Osteoblast (primary cell): ENCODE measurements at regions not wholly inside any gene's neighbourhood (a gene's known extent, or its start where the extent isn't known, plus 50 kb on each side); places are given as distances from the start of the nearest gene placed in this dataset.

Experiments
- DNase-seq: peaks from one replicate; pipeline ENCODE4 v3.0.0; 2011; ENCODE audit warnings: low spot score, mixed read lengths; ENCODE audit not compliant: insufficient read length; ENCODE audit errors: missing footprints
- H2AFZ ChIP-seq: 2 replicates; pipeline ENCODE4 v1.6.0; 2011; ENCODE audit warnings: mild to moderate bottlenecking, low read length
- H3K27ac ChIP-seq: 2 replicates; pipeline ENCODE4 v1.5.1; 2011; ENCODE audit warnings: mild to moderate bottlenecking, low read depth, low read length, moderate library complexity
- H3K27me3 ChIP-seq: 2 replicates; pipeline ENCODE4 v1.6.0; 2012; ENCODE audit warnings: mild to moderate bottlenecking, control low read depth, inconsistent platforms, low read length, moderate library complexity; ENCODE audit not compliant: insufficient read depth
- H3K36me3 ChIP-seq: 2 replicates; pipeline ENCODE4 v1.5.1; 2011; ENCODE audit warnings: mild to moderate bottlenecking, low read length, control low read depth, moderate library complexity; ENCODE audit not compliant: insufficient read depth
- H3K4me1 ChIP-seq: 2 replicates; pipeline ENCODE4 v1.5.1; 2011; ENCODE audit warnings: mild to moderate bottlenecking, low read length, control low read depth, moderate library complexity; ENCODE audit not compliant: insufficient read depth
- H3K4me2 ChIP-seq: 2 replicates; pipeline ENCODE4 v1.6.0; 2011; ENCODE audit warnings: mild to moderate bottlenecking, low read length; ENCODE audit not compliant: insufficient read depth
- H3K4me3 ChIP-seq: fragments of 200-600 bp; sonication (generic); 3 replicates; pipeline ENCODE4 v1.5.1; 2012; ENCODE audit warnings: mild to moderate bottlenecking, low read length, inconsistent platforms; ENCODE audit not compliant: insufficient read depth
- H3K79me2 ChIP-seq: 2 replicates; pipeline ENCODE4 v1.6.0; 2012; ENCODE audit warnings: mild to moderate bottlenecking, low read length, control low read depth, inconsistent platforms; ENCODE audit not compliant: insufficient read depth
- H3K9me3 ChIP-seq: 2 replicates; pipeline ENCODE4 v1.5.1; 2011; ENCODE audit warnings: low read depth, low read length, control low read depth
- H4K20me1 ChIP-seq: 2 replicates; pipeline ENCODE4 v1.6.0; 2012; ENCODE audit warnings: mild to moderate bottlenecking, low read length, control low read depth; ENCODE audit not compliant: insufficient read depth
- CTCF ChIP-seq: IDR thresholded peaks from 2 replicates; pipeline ENCODE4 v1.5.1; 2011; ENCODE audit warnings: mild to moderate bottlenecking, low read depth, low read length, moderate library complexity; ENCODE audit errors: extremely low read depth

- DNase-seq = no peak
- no peaks in the 10 kb centered on the region for H3K79me2 ChIP-seq
- no peak for TF ChIP-seq CTCF
- H3K4me3 ChIP-seq = no peak overlapping the region
- peaks cover 2% of the 10 kb centered on the region for H3K9me3 ChIP-seq
- no peaks in the 10 kb centered on the region for H4K20me1 ChIP-seq
- H3K27me3 ChIP-seq = no peaks in the 10 kb centered on the region
- H3K36me3 ChIP-seq = no peaks in the 10 kb centered on the region
- no peak overlapping the region for H3K27ac ChIP-seq
- H2AFZ ChIP-seq = no peak overlapping the region
- H3K4me1 ChIP-seq = no peaks in the 10 kb centered on the region
- no peak overlapping the region for H3K4me2 ChIP-seq
Measured at GRCh38 chr16:6279286-6279685, 1053.4 kb upstream of the RBFOX1 start.

GRCh38 chr16:6274351-6274750 is 1058.3 kb upstream of the RBFOX1 start:
- Histone ChIP-seq H3K27ac (no peak overlapping the region), H3K4me3 (no peak overlapping the region), H3K4me1 (no peaks in the 10 kb centered on the region), H3K36me3 (no peaks in the 10 kb centered on the region), H4K20me1 (no peaks in the 10 kb centered on the region), H2AFZ (no peak overlapping the region), H3K79me2 (no peaks in the 10 kb centered on the region), H3K9me3 (no peaks in the 10 kb centered on the region), H3K4me2 (no peak overlapping the region), H3K27me3 (no peaks in the 10 kb centered on the region)
- no peak for DNase-seq
- TF ChIP-seq CTCF = no peak

GRCh38 chr16:6267682-6268081 is 1065.0 kb upstream of the RBFOX1 start:
- H3K36me3 ChIP-seq = no peaks in the 10 kb centered on the region
- H3K9me3 ChIP-seq = peaks cover 3% of the 10 kb centered on the region
- TF ChIP-seq CTCF = no peak
- no peak overlapping the region for H3K4me2 ChIP-seq
- no peaks in the 10 kb centered on the region for H4K20me1 ChIP-seq
- no peak overlapping the region for H2AFZ ChIP-seq
- H3K27me3 ChIP-seq = no peaks in the 10 kb centered on the region
- no peaks in the 10 kb centered on the region for H3K4me1 ChIP-seq
- DNase-seq = no peak
- H3K4me3 ChIP-seq = no peak overlapping the region
- H3K27ac ChIP-seq = no peak overlapping the region
- no peaks in the 10 kb centered on the region for H3K79me2 ChIP-seq

GRCh38 chr16:6266703-6267102 is 1065.9 kb upstream of the RBFOX1 start:
- H3K27me3 ChIP-seq = no peaks in the 10 kb centered on the region
- H2AFZ ChIP-seq = no peak overlapping the region
- H4K20me1 ChIP-seq = no peaks in the 10 kb centered on the region
- DNase-seq = no peak
- no peak for TF ChIP-seq CTCF
- no peak overlapping the region for H3K27ac ChIP-seq
- no peak overlapping the region for H3K4me3 ChIP-seq
- H3K36me3 ChIP-seq = no peaks in the 10 kb centered on the region
- no peaks in the 10 kb centered on the region for H3K79me2 ChIP-seq
- peaks cover 3% of the 10 kb centered on the region for H3K9me3 ChIP-seq
- H3K4me1 ChIP-seq = no peaks in the 10 kb centered on the region
- H3K4me2 ChIP-seq = no peak overlapping the region
